Neural progenitor cell (in vitro differentiated cells): ENCODE measurements at regions not wholly inside any gene's neighbourhood (a gene's known extent, or its start where the extent isn't known, plus 50 kb on each side); places are given as distances from the start of the nearest gene placed in this dataset.
"Not testable (repeated sequence)": the region's sequence is repeated elsewhere in the genome, so short reads cannot be mapped to it uniquely, and the experiment has no call there.

Source experiments
- DNase-seq: peaks from one replicate; pipeline ENCODE4 v3.0.0-alpha.2; 2016; ENCODE audit warnings: low spot score
- H2AFZ ChIP-seq: fragments of 200-600 bp; sonication (generic); replicated peaks from 2 replicates; pipeline ENCODE4 v1.6.1; 2016; ENCODE audit warnings: antibody characterized with exemption
- H3F3A ChIP-seq: fragments of 200-600 bp; sonication (generic); 2 replicates; pipeline ENCODE4 v1.6.1; 2016; ENCODE audit warnings: antibody characterized with exemption, low read depth
- H3K27ac ChIP-seq: fragments of 200-600 bp; sonication (generic); 2 replicates; pipeline ENCODE4 v1.5.1; 2016; ENCODE audit warnings: mild to moderate bottlenecking
- H3K27me3 ChIP-seq: fragments of 200-600 bp; sonication (generic); 2 replicates; pipeline ENCODE4 v1.6.1; 2016; ENCODE audit warnings: mild to moderate bottlenecking, moderate library complexity
- H3K36me3 ChIP-seq: fragments of 200-600 bp; sonication (generic); 2 replicates; pipeline ENCODE4 v1.5.1; 2016
- H3K4me1 ChIP-seq: fragments of 200-600 bp; sonication (generic); 2 replicates; pipeline ENCODE4 v1.6.1; 2016; ENCODE audit warnings: mixed run types
- H3K4me2 ChIP-seq: fragments of 200-600 bp; sonication (generic); 2 replicates; pipeline ENCODE4 v1.6.1; 2016
- H3K4me3 ChIP-seq: fragments of 200-600 bp; sonication (generic); 2 replicates; pipeline ENCODE4 v1.5.1; 2016
- H3K79me2 ChIP-seq: fragments of 200-600 bp; sonication (generic); 2 replicates; pipeline ENCODE4 v1.6.1; 2016; ENCODE audit warnings: low read depth
- H3K9ac ChIP-seq: fragments of 200-600 bp; sonication (generic); 2 replicates; pipeline ENCODE4 v1.6.1; 2016
- H3K9me3 ChIP-seq: fragments of 200-600 bp; sonication (generic); 2 replicates; pipeline ENCODE4 v1.5.1; 2016; ENCODE audit warnings: low read depth
- H4K20me1 ChIP-seq: fragments of 200-600 bp; sonication (generic); 2 replicates; pipeline ENCODE4 v1.6.1; 2016; ENCODE audit warnings: low read depth
- H3K27ac Mint-ChIP-seq: 3 replicates; pipeline ENCODE4 v1.8.0; 2021; ENCODE audit warnings: mixed read lengths
- H3K27me3 Mint-ChIP-seq: 2 replicates; pipeline ENCODE4 v1.8.0; 2022; ENCODE audit warnings: low read depth, mild to moderate bottlenecking, inconsistent platforms, moderate library complexity, mixed read lengths; ENCODE audit not compliant: insufficient read depth
- H3K36me3 Mint-ChIP-seq: 3 replicates; pipeline ENCODE4 v1.8.0; 2021; ENCODE audit warnings: mixed read lengths
- H3K4me1 Mint-ChIP-seq: 3 replicates; pipeline ENCODE4 v1.8.0; 2021; ENCODE audit warnings: mixed read lengths
- H3K4me3 Mint-ChIP-seq: 3 replicates; pipeline ENCODE4 v1.8.0; 2021; ENCODE audit warnings: mild to moderate bottlenecking, moderate library complexity, mixed read lengths
- H3K9me3 Mint-ChIP-seq: 3 replicates; pipeline ENCODE4 v1.8.0; 2020; ENCODE audit warnings: mixed read lengths
- EZH2 ChIP-seq: fragments of 200-600 bp; sonication (generic); IDR thresholded peaks from 2 replicates; pipeline ENCODE4 v1.6.1; 2017; ENCODE audit warnings: antibody characterized with exemption, mild to moderate bottlenecking, moderate library complexity
- EZH2phosphoT487 ChIP-seq: fragments of 200-600 bp; sonication (generic); IDR thresholded peaks from 2 replicates; pipeline ENCODE4 v1.6.1; 2017; ENCODE audit warnings: antibody characterized with exemption
- TF ChIP-seq, protein P1 (sequence below): fragments of 200-600 bp; sonication (generic); IDR thresholded peaks from 2 replicates; pipeline ENCODE4 v1.5.1; 2017; ENCODE audit warnings: antibody characterized with exemption, mild to moderate bottlenecking

- H3K4me3 Mint-ChIP-seq: no peak overlapping the region
These were observed 51.8 kb upstream of the DNAJC10 start for GRCh38 chr2:182664212-182664611.

DNA sequence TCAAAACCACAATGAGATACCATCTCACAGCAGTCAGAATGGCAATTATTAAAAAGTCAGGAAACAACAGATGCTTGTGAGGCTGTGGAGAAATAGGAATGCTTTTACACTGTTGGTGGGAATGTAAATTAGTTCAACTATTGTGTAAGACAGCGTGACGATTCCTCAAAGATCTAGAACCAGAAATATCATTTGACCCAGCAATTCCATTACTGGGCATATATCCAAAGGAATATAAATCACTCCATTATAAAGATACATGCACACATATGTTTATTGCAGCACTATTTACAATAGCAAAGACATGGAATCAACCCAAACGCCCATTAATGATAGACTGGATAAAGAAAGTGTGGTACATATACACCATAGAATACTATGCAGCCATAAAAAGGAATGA is 50.6 kb upstream of the DNAJC10 start:
- not testable (repeated sequence) for H3K4me3 Mint-ChIP-seq, H3K9ac ChIP-seq, H3K36me3 Mint-ChIP-seq, H3K4me1 ChIP-seq, H3K36me3 ChIP-seq, H3K4me2 ChIP-seq, H3F3A ChIP-seq, H3K4me1 Mint-ChIP-seq, H4K20me1 ChIP-seq, H3K9me3 ChIP-seq, H3K27me3 ChIP-seq, H3K27ac ChIP-seq, DNase-seq, H2AFZ ChIP-seq, H3K4me3 ChIP-seq, H3K27ac Mint-ChIP-seq, H3K79me2 ChIP-seq, H3K9me3 Mint-ChIP-seq, H3K27me3 Mint-ChIP-seq

More at GRCh38 chr2:182664212-182664611, 51.8 kb upstream of the DNAJC10 start:
- Histone ChIP-seq H3K4me2 (no peak overlapping the region), H3K9ac (no peak overlapping the region), H3K79me2 (no peaks in the 10 kb centered on the region), H3K4me1 (no peaks in the 10 kb centered on the region), H2AFZ (no peak overlapping the region), H3K9me3 (no peaks in the 10 kb centered on the region), H3K36me3 (no peaks in the 10 kb centered on the region), H3K27ac (no peak overlapping the region), H3K4me3 (no peak overlapping the region), H3F3A (no peaks in the 10 kb centered on the region), H3K27me3 (no peaks in the 10 kb centered on the region), H4K20me1 (no peaks in the 10 kb centered on the region)
- H3K4me1 Mint-ChIP-seq: peaks cover 3% of the 10 kb centered on the region
- DNase-seq: no peak
- no peak overlapping the region for H3K27ac Mint-ChIP-seq
- no peaks in the 10 kb centered on the region for H3K36me3 Mint-ChIP-seq
- TF ChIP-seq EZH2 (no peak), EZH2phosphoT487 (no peak)
- TF ChIP-seq, protein P1, sequence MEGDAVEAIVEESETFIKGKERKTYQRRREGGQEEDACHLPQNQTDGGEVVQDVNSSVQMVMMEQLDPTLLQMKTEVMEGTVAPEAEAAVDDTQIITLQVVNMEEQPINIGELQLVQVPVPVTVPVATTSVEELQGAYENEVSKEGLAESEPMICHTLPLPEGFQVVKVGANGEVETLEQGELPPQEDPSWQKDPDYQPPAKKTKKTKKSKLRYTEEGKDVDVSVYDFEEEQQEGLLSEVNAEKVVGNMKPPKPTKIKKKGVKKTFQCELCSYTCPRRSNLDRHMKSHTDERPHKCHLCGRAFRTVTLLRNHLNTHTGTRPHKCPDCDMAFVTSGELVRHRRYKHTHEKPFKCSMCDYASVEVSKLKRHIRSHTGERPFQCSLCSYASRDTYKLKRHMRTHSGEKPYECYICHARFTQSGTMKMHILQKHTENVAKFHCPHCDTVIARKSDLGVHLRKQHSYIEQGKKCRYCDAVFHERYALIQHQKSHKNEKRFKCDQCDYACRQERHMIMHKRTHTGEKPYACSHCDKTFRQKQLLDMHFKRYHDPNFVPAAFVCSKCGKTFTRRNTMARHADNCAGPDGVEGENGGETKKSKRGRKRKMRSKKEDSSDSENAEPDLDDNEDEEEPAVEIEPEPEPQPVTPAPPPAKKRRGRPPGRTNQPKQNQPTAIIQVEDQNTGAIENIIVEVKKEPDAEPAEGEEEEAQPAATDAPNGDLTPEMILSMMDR: no peak
- H3K27me3 Mint-ChIP-seq: peaks cover 2% of the 10 kb centered on the region
- no peaks in the 10 kb centered on the region for H3K9me3 Mint-ChIP-seq
